COLO829 (cell line): ENCODE measurements at regions not wholly inside any gene's neighbourhood (a gene's known extent, or its start where the extent isn't known, plus 50 kb on each side); places are given as distances from the start of the nearest gene placed in this dataset.
"Not testable (repeated sequence)": the region's sequence is repeated elsewhere in the genome, so short reads cannot be mapped to it uniquely, and the experiment has no call there.

ENCODE experiments used
- DNase-seq: peaks from one replicate; pipeline ENCODE4 v3.0.0; 2012; ENCODE audit warnings: low spot score

DNA sequence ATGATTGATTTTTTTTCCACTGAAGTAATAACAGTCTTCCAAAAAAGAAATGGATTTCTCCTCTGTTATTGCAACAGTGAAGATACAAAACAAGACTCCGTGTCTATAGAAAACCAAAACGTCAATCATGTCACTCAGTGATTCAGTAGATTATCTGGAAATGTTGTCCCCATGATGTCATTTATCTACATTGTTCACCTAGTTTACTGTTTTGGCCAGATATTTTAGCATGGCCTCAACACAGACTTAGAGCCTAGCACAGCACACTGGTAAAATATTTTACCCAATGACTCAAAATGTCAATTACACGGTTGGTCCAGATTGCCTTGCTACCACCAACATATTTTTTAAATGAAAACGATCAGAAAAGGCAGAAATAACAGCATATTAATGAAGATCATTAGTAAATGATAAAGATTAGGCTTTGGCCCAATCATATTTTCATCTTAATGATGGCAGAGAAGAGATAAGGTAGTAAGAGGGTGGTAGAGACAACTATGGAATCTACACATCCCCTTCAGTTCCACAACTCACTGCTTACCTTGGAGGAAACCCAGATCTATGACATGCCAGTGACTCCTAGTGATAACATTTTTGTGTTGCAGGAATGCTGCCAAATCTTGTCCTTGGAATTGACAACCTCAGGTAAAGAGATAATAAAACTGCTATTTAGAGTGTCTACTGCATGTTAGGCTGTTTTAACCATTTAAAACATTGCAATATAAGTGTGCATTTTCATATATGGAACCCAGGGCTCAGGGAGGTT lies 347.7 kb upstream of the ARPP21 start:
- no peak for DNase-seq

DNA sequence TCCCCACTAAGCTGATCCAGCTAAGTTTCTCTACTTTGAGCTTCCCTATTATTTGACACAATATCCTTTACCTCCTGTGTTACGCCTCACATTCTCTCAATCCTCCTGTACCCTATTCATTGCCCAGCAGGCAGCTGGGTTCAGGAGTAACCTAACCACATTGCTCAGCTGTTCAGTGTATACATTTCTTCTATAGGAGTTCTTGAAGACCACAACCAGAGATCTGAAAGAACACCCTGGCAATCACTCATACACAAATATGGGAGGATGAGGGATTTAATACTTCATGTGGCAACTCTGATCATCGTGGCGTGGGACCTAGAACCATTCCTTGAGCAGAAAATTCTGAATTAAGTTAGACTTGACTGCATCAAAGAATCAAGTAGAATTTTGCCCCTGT lies 346.8 kb upstream of the ARPP21 start:
- DNase-seq = no peak

- DNase-seq = no peak
Measured at GRCh38 chr3:35295906-35296305, 343.4 kb upstream of the ARPP21 start.

DNA sequence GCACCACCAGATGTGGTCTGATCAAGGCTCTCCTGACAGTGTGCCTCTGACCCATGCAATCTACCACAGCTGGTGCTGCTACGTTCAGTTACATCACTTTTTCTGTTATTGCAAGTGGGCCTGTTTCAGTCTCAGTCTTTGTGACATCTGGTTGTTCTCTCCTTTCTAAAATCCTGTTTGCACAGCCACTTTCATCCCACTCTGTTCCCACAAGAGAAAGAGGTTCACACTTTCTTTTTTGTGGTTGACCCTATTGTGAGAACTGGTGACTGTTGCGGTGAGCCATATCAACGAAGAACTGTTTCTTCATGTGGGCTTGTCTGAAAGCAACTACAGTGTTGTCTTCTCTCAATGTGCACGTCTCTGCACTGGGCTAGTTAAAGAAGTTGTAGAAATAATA lies 342.8 kb upstream of the ARPP21 start:
- no peak for DNase-seq

GRCh38 chr3:35296944-35297343 lies 342.4 kb upstream of the ARPP21 start:
- DNase-seq = not testable (repeated sequence)

- no peak for DNase-seq
Measured at GRCh38 chr3:35305406-35305805, 333.9 kb upstream of the ARPP21 start.

GRCh38 chr3:35307296-35307695 lies 332.0 kb upstream of the ARPP21 start:
- no peak for DNase-seq

DNA sequence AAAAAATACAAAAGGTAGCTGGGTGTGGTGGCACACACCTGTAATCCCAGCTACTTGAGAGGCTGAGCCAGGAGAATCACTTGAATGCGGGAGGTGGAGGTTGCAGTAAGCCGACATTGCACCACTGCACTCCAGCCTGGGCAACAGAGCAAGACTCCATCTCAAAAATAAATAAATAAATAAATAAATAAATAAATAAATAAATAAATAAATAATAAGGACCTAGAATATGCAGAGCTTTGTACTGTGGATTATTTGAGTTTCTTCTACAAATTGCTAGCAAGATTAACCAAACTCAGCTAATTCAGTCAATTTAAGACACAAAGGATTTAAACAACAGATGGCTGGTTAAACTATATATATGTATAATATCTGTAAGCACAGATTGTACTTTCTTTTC lies 322.5 kb upstream of the ARPP21 start:
- not testable (repeated sequence) for DNase-seq

DNA sequence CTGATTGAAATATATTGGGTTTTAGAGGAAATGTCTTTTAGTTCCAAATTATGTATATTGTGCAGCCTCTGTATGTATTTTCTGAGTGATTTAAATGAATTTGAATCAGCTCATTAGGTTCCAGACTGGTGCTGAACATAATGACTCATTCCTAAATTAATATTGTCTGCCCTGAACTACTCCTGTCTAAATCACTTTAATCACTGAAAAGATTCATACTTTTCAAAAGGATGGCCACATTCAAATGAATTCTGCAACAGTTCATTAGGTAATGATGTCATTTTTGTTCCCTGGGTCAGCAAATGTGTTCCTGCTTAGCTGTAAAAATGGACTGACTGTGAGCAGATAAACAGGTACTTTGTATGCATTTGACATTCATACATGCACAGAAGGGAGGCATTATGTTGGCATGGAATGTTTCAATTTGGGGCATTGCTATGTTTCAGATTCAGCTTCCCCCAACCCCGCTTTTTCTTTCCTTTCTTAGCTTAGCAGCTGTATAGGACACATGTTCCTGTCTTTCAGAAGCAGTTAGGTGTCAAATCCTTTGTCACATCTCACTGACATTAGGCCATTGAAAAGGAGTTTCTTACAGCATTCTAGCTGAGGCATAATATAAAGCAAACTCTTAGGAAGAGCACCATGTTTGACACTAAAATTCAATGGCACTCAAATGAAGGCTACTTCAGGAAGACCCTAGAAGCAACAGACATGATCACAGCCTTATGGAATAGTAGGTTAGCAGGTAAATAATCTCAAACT lies 318.5 kb upstream of the ARPP21 start:
- no peak for DNase-seq

DNA sequence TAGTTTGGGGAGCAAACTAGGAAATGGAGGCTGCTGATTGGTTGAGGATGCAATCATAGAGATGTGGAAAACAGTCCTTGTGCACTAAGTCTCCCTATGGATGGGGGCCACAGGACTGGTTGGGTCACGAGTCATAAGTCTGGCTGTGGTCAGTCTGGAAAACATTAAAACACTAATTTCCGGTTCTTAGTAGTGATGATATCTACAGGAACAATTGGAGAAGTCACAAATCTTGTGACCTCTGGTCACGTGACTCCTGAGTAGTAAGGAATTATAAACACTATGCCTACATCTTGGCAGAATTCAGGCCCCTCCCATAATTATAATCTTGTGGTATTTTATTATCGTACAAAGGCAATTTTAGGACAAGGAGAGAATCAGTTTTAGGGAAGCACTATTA lies 317.3 kb upstream of the ARPP21 start:
- DNase-seq = no peak

DNA sequence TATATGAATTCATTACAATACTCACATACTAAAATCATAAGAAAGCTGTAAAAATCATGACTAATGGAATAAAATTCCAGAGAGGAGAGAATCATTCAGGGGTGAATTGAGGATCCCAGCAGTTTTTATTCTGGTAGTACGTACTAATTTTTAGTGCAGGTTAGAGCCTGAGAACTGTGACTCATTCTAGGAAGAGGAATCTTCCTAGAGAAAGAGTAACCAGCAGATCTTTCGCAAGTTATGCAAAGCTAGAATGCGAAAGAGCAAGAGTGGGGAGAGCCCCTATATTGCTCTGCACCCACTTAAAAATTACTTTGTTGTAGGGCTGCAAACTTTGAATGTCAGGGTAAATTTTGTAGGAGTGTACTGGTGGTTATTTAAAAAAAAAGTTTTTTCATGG lies 303.6 kb upstream of the ARPP21 start:
- no peak for DNase-seq

DNA sequence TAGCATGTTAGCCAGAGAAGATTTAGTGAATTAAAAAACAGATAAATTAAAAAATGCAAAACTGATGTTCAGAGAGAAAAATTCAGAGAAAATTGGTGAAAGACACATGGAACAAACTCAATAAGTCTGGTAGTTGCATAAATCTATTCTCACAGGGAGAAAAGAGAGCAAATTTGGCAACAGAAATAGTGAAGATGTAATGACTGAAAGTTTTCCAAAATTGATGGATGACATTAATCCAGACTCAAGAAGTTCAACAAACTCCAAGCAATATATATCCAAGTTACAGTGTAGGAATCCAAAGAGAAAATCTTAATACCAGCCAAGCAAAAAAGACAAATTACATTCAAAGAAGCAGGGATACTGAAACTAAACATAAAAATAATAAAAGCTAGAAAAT lies 302.7 kb upstream of the ARPP21 start:
- no peak for DNase-seq

DNA sequence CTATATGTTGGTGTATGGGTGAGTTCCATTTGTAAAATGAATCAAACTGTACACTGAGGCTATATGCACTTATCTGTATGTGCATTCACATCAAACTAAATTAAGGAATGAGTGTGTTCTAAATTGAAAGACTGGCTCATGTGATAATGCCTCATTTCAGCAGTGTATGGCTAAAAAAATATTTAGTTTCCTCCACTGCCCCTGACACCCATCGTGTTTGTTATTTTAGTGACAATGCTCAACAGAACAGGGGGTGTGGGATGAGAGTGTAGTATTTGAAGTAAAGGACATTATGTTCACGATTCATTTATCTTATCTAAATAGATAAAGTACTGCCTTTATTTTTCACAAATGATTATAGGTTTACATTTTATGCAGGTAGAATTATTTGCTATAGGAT lies 301.1 kb upstream of the ARPP21 start:
- DNase-seq = no peak

DNA sequence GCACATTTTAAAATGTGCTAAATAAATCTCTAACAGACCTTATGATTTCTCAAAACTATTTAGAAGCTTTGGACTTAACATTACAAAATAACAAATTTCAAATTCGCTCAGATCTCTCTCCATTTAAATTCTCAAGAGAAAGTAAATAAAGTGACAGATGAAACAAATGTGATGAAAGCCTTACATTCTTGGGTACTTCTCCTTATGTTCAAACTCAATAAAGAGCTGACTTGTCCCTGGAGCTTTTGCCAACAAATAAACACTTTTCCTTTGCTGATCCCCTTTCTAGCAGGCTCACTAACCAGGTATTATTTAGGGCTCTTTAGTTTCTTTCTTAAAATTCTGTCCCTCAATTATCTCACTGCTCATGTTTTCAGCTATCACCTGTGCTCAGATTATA lies 259.1 kb upstream of the ARPP21 start:
- DNase-seq = no peak

- DNase-seq = no peak
Measured at GRCh38 chr3:35383216-35383615, 256.1 kb upstream of the ARPP21 start.

GRCh38 chr3:35383719-35384555 lies 255.4 kb upstream of the ARPP21 start:
- no peak for DNase-seq

DNA sequence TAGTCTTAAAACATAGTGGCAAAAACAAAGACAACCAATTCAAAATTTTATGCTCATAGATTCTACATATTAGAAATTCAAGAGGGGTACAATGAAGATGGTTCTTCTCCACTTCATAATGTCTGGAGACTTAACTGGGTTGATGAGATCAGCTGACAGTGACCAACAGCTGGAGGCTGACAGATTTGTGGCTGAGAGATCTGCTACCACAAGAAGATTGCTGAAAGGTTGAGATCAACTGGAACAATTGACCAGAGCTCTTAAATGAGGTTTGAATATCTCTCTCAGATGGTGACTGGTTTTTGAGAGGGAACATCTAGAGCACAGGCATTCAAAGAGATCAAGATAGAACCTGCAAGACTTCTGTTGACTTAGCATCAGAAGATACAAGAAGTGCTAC lies 254.1 kb upstream of the ARPP21 start:
- no peak for DNase-seq

DNA sequence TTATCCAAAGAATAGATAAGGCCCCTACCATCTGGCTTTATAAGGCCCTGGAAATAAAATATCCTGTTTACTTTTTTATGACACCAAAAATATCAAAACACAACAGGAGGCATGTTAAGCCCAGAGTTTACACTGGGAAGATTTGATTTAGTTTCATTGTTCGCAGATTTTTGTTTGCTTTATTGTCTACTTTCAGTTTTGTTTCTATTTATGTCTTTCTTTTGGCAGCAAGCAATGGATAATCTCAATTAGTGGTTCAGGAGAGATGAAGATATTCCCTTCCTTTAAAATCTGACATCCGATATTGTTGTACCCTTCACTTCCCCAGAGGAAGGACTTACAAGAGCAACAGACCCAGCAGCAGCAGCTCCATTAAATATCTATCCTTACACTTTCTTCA lies 249.4 kb upstream of the ARPP21 start:
- no peak for DNase-seq

GRCh38 chr3:35392187-35392586 lies 247.1 kb upstream of the ARPP21 start:
- no peak for DNase-seq

- DNase-seq = no peak
Measured at GRCh38 chr3:35393901-35394799, 245.2 kb upstream of the ARPP21 start.

- no peak for DNase-seq
Measured at GRCh38 chr3:35394905-35395304, 244.4 kb upstream of the ARPP21 start.

DNA sequence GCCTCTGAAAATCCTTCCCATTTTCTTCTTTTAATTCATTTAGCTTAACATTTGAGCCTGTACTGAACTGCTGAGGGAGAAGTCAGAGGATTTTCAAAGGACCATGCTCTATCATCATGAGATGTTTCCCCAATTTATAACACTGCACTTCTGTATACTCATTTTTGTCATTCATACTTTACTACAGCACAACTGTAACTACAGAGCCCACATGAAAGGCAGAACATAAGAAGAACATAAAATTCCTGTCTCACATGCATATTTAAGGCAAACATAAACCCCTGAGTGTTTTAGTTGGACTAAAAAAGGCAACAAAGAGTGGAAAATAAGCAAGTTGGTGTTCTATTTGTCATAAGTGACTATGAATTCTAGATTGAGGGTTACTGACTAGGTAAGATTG lies 237.7 kb upstream of the ARPP21 start:
- DNase-seq = no peak
